H1 (cell line): ENCODE measurements at regions not wholly inside any gene's neighbourhood (a gene's known extent, or its start where the extent isn't known, plus 50 kb on each side); places are given as distances from the start of the nearest gene placed in this dataset.

Experiments
- CTCF ChIA-PET: fragments of 300-600 bp; sonication (Branson Sonifier 250); formaldehyde crosslinking; loops from one replicate; lab custom pipeline; 2021; ENCODE audit not compliant: partially characterized antibody; lab: Charles Lee
- POLR2A ChIA-PET: fragments of 300-600 bp; sonication (Branson Sonifier 250); formaldehyde crosslinking; loops from one replicate; lab custom pipeline; 2021; ENCODE audit warnings: inconsistent platforms; ENCODE audit not compliant: partially characterized antibody; lab: Charles Lee
- DNase-seq, 2 experiments: peaks; one replicate each; pipeline versions ENCODE4 v3.0.0 to v3.0.0-alpha.2; 2010 to 2022; ENCODE audit warnings: low spot score in 2 of 2, low read depth in 1 of 2, mixed read lengths in 1 of 2
- FAIRE-seq: peaks from 2 replicates; lab custom pipeline; 2011; peaks lifted over from hg19 to GRCh38; lab: Jason Lieb, UNC
- H2AFZ ChIP-seq: 2 replicates; pipeline ENCODE4 v1.8.1; 2012; ENCODE audit warnings: low read length, inconsistent platforms
- H2AK5ac ChIP-seq: 2 replicates; pipeline ENCODE4 v1.6.1; 2013; ENCODE audit warnings: low read depth, low read length
- H2BK120ac ChIP-seq: replicated peaks from 2 replicates; pipeline ENCODE3; 2013; ENCODE audit warnings: low read depth, low read length, inconsistent platforms
- H2BK12ac ChIP-seq: 2 replicates; pipeline ENCODE4 v1.6.1; 2013; ENCODE audit warnings: low read depth, low read length
- H2BK15ac ChIP-seq: 2 replicates; pipeline ENCODE4 v1.6.1; 2013; ENCODE audit warnings: low read length
- H2BK20ac ChIP-seq: 2 replicates; pipeline ENCODE4 v1.6.1; 2013; ENCODE audit warnings: low read length
- H2BK5ac ChIP-seq: 2 replicates; pipeline ENCODE4 v1.6.1; 2013; ENCODE audit warnings: low read depth, low read length
- H3K14ac ChIP-seq: 2 replicates; pipeline ENCODE4 v1.6.1; 2013; ENCODE audit warnings: inconsistent platforms; ENCODE audit not compliant: insufficient read length
- H3K18ac ChIP-seq: 2 replicates; pipeline ENCODE4 v1.6.1; 2013; ENCODE audit warnings: low read length; ENCODE audit errors: extremely low read depth
- H3K23ac ChIP-seq: 2 replicates; pipeline ENCODE4 v1.6.1; 2013; ENCODE audit warnings: inconsistent platforms; ENCODE audit not compliant: insufficient read length
- H3K23me2 ChIP-seq: 2 replicates; pipeline ENCODE4 v1.6.1; 2013; ENCODE audit warnings: low read depth, low read length
- H3K27ac ChIP-seq: 2 replicates; pipeline ENCODE4 v1.6.1; 2011; ENCODE audit warnings: low read depth, low read length, inconsistent platforms
- H3K27me3 ChIP-seq, 4 experiments: replicated peaks in 1 of 4; 1 replicate in 1 of 4; 2 replicates in 3 of 4; pipeline versions ENCODE4 v1.6.1 to v1.8.1; 2011 to 2013; ENCODE audit warnings: low read length in 3 of 4, mild to moderate bottlenecking in 3 of 4, inconsistent platforms in 2 of 4, mixed read lengths in 2 of 4, moderate library complexity in 1 of 4; ENCODE audit not compliant: control insufficient read depth in 3 of 4, insufficient read depth in 3 of 4; ENCODE audit errors: extremely low read depth in 1 of 4
- H3K36me3 ChIP-seq, 4 experiments: 2 replicates each; pipeline versions ENCODE4 v1.6.1 to v1.8.1; 2011 to 2013; ENCODE audit warnings: mild to moderate bottlenecking in 4 of 4, low read length in 3 of 4, moderate library complexity in 2 of 4, control low read depth in 1 of 4, inconsistent platforms in 1 of 4; ENCODE audit not compliant: insufficient read depth in 4 of 4, control insufficient read depth in 2 of 4
- H3K4ac ChIP-seq: replicated peaks from 2 replicates; pipeline ENCODE3; 2013; ENCODE audit warnings: low read length, low read depth, mixed read lengths, inconsistent platforms; ENCODE audit not compliant: insufficient read length
- H3K4me1 ChIP-seq, 4 experiments: replicated peaks in 1 of 4; 1 replicate in 1 of 4; 2 replicates in 3 of 4; pipeline versions ENCODE4 v1.6.1 to v1.8.1; 2011 to 2013; ENCODE audit warnings: low read length in 3 of 4, inconsistent platforms in 2 of 4, mixed read lengths in 1 of 4; ENCODE audit not compliant: insufficient read depth in 4 of 4, control insufficient read depth in 3 of 4
- H3K4me2 ChIP-seq, 2 experiments: 2 replicates each; pipeline versions ENCODE4 v1.6.1 to v1.8.1; 2011 to 2013; ENCODE audit warnings: low read depth in 2 of 2, low read length in 2 of 2, control low read depth in 1 of 2, inconsistent platforms in 1 of 2, mild to moderate bottlenecking in 1 of 2; ENCODE audit not compliant: insufficient read depth in 1 of 2
- H3K4me3 ChIP-seq, 4 experiments: fragments of 200-600, 300-600 bp in 1 of 4; sonication (generic), shearing (Covaris generic), sonication (Bioruptor Twin) in 1 of 4; 2 replicates each; pipeline versions ENCODE4 v1.5.1 to v1.8.1; 2011 to 2016; ENCODE audit warnings: low read length in 4 of 4, low read depth in 3 of 4, control low read depth in 2 of 4, inconsistent platforms in 2 of 4, mild to moderate bottlenecking in 2 of 4, mixed read lengths in 1 of 4, moderate library complexity in 1 of 4; ENCODE audit not compliant: insufficient read depth in 2 of 4; ENCODE audit errors: extremely low read depth in 1 of 4
- H3K56ac ChIP-seq: replicated peaks from 2 replicates; pipeline ENCODE3; 2013; ENCODE audit warnings: low read depth, mild to moderate bottlenecking, mixed read lengths, low read length, inconsistent platforms; ENCODE audit not compliant: insufficient read length
- H3K79me1 ChIP-seq: 2 replicates; pipeline ENCODE4 v1.6.1; 2013; ENCODE audit warnings: low read depth, low read length, control low read depth
- H3K79me2 ChIP-seq, 2 experiments: 2 replicates each; pipeline versions ENCODE4 v1.6.1 to v1.8.1; 2012 to 2013; ENCODE audit warnings: low read length in 2 of 2, mild to moderate bottlenecking in 2 of 2, inconsistent platforms in 1 of 2; ENCODE audit not compliant: insufficient read depth in 2 of 2, control insufficient read depth in 1 of 2
- H3K9ac ChIP-seq, 4 experiments: replicated peaks in 1 of 4; 1 replicate in 1 of 4; 2 replicates in 3 of 4; pipeline versions ENCODE4 v1.6.1 to v1.8.1; 2011 to 2013; ENCODE audit warnings: low read depth in 3 of 4, low read length in 3 of 4, control low read depth in 2 of 4, mild to moderate bottlenecking in 2 of 4, moderate library complexity in 2 of 4, inconsistent platforms in 1 of 4; ENCODE audit errors: extremely low read depth in 1 of 4
- H3K9me3 ChIP-seq, 2 experiments: 2 replicates each; pipeline versions ENCODE4 v1.6.1 to v1.8.1; 2012 to 2013; ENCODE audit warnings: mild to moderate bottlenecking in 2 of 2, moderate library complexity in 2 of 2, control low read depth in 1 of 2, inconsistent platforms in 1 of 2, low read depth in 1 of 2, low read length in 1 of 2, mixed read lengths in 1 of 2; ENCODE audit not compliant: insufficient read depth in 2 of 2
- H4K20me1 ChIP-seq, 2 experiments: replicated peaks in 1 of 2; 2 replicates each; pipeline versions ENCODE3 to v1.8.1; 2011 to 2013; ENCODE audit warnings: inconsistent platforms in 2 of 2, low read length in 2 of 2, mild to moderate bottlenecking in 1 of 2; ENCODE audit not compliant: insufficient read depth in 2 of 2, control insufficient read depth in 1 of 2
- H4K5ac ChIP-seq: 2 replicates; pipeline ENCODE4 v1.6.1; 2013; ENCODE audit warnings: low read length, low read depth, mixed read lengths, inconsistent platforms; ENCODE audit not compliant: insufficient read length
- H4K8ac ChIP-seq: 2 replicates; pipeline ENCODE4 v1.8.0; 2013; ENCODE audit warnings: mild to moderate bottlenecking, moderate library complexity, low read length, inconsistent platforms; ENCODE audit not compliant: insufficient read depth; ENCODE audit errors: extremely low read depth
- H4K91ac ChIP-seq: replicated peaks from 2 replicates; pipeline ENCODE3; 2013; ENCODE audit warnings: low read length, mixed read lengths, inconsistent platforms; ENCODE audit not compliant: insufficient read length
- BACH1 ChIP-seq: IDR thresholded peaks from 2 replicates; pipeline ENCODE4 v1.6.1; 2012; ENCODE audit warnings: low read length, improper control_type of control experiment
- BRCA1 ChIP-seq: IDR thresholded peaks from 2 replicates; pipeline ENCODE4 v1.6.1; 2012; ENCODE audit warnings: low read depth, low read length, improper control_type of control experiment
- CHD1 ChIP-seq: IDR thresholded peaks from 2 replicates; pipeline ENCODE4 v1.6.1; 2012; ENCODE audit warnings: low read depth, low read length, improper control_type of control experiment
- CTBP2 ChIP-seq: IDR thresholded peaks from 2 replicates; pipeline ENCODE4 v1.7.0; 2011; ENCODE audit warnings: borderline replicate concordance, mild to moderate bottlenecking, moderate library complexity, mixed read lengths, low read length; ENCODE audit not compliant: insufficient read depth, insufficient read length
- FOSL1 ChIP-seq: IDR thresholded peaks from 2 replicates; pipeline ENCODE4 v1.6.1; 2011; ENCODE audit warnings: mild to moderate bottlenecking, low read depth, low read length, moderate library complexity; ENCODE audit not compliant: insufficient read depth
- GABPA ChIP-seq: IDR thresholded peaks from 2 replicates; pipeline ENCODE4 v1.6.1; 2011; ENCODE audit warnings: mild to moderate bottlenecking, low read length, moderate library complexity, borderline replicate concordance; ENCODE audit not compliant: insufficient read depth
- HDAC6 ChIP-seq: IDR thresholded peaks from one replicate; pipeline ENCODE4 v1.7.1; 2012; ENCODE audit warnings: low read depth, mild to moderate bottlenecking, inconsistent platforms, low read length, moderate library complexity
- JUND ChIP-seq: IDR thresholded peaks from 2 replicates; pipeline ENCODE4 v1.6.1; 2011; ENCODE audit warnings: mild to moderate bottlenecking, improper control_type of control experiment, low read length
- MAFK ChIP-seq: IDR thresholded peaks from 2 replicates; pipeline ENCODE4 v1.6.1; 2012; ENCODE audit warnings: low read depth, mild to moderate bottlenecking, improper control_type of control experiment, low read length
- PHF8 ChIP-seq: fragments of 200-600 bp; sonication (generic); conservative IDR thresholded peaks from 2 replicates; pipeline ENCODE4 v1.7.1; 2012; ENCODE audit warnings: low read depth, mild to moderate bottlenecking, inconsistent platforms, low read length, moderate library complexity
- POLR2A ChIP-seq, 2 experiments: IDR thresholded peaks; 1 replicate in 1 of 2; 2 replicates in 1 of 2; pipeline ENCODE4 v1.6.1; 2011; ENCODE audit warnings: low read depth in 2 of 2, low read length in 2 of 2, mild to moderate bottlenecking in 2 of 2; ENCODE audit errors: control extremely low read depth in 1 of 2
- POU5F1 ChIP-seq: IDR thresholded peaks from 2 replicates; pipeline ENCODE4 v1.6.1; 2011; ENCODE audit warnings: low read depth, mild to moderate bottlenecking, low read length, moderate library complexity
- SIN3A ChIP-seq, 2 experiments: IDR thresholded peaks in 1 of 2; conservative IDR thresholded peaks in 1 of 2; 2 replicates each; pipeline ENCODE4 v1.6.1; 2011 to 2012; ENCODE audit warnings: low read length in 2 of 2, improper control_type of control experiment in 1 of 2, low read depth in 1 of 2, mild to moderate bottlenecking in 1 of 2
- SP2 ChIP-seq: IDR thresholded peaks from 2 replicates; pipeline ENCODE4 v1.6.1; 2012; ENCODE audit warnings: mild to moderate bottlenecking, low read length, inconsistent platforms
- YY1 ChIP-seq: IDR thresholded peaks from 2 replicates; pipeline ENCODE4 v1.6.1; 2011; ENCODE audit warnings: low read depth, mild to moderate bottlenecking, low read length
- WGBS, 2 experiments: shearing (Covaris generic) in 1 of 2; methylation state at CpG; one replicate each; pipeline versions ENCODE4 v1.1.6 to v1.1.7; 2013 to 2015; ENCODE audit warnings: low lambda C conversion rate in 2 of 2, mixed read lengths in 2 of 2, inconsistent platforms in 1 of 2, low coverage in 1 of 2, missing lambda C conversion rate in 1 of 2; ENCODE audit not compliant: insufficient replicate concordance in 2 of 2, insufficient coverage in 1 of 2, insufficient read length in 1 of 2; ENCODE audit errors: extremely low coverage in 1 of 2, missing lambda C conversion rate in 1 of 2; 5-methylcytosine and 5-hydroxymethylcytosine counted together

DNA sequence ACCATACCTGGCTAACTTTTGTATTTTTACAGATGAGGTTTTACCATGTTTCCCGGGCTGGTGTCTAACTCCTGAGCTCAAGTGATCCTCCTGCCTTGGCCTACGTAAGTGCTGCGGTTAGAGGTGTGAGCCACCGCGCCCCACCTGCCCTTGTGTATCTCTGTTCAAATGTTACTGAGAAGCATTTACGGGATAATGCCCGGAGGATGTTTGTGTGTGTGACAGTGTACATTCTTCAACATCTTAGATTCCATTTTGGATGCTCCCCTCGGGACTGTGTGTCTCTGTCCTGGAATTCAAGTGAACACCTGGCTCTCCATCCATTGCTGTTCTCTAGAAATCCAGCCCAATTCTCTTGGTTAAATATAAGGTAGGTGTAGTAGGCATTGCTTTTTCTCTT is 93.7 kb downstream of the NLRP12 start:
- H3K79me2 ChIP-seq: no peaks in the 10 kb centered on the region
- no peaks in the 10 kb centered on the region for H3K36me3 ChIP-seq
- H3K4ac ChIP-seq: no peak overlapping the region
- H3K56ac ChIP-seq: no peak overlapping the region
- no peak overlapping the region for H3K9ac ChIP-seq
- no peak overlapping the region for H2BK20ac ChIP-seq
- H2BK5ac ChIP-seq: no peak overlapping the region
- TF ChIP-seq PHF8 (no peak), CTBP2 (no peak), BRCA1 (no peak), CHD1 (no peak), FOSL1 (no peak), GABPA (no peak), HDAC6 (no peak), BACH1 (no peak), JUND (no peak), MAFK (no peak), POU5F1 (no peak), SIN3A (conservative IDR thresholded peaks at IDR 0.05 in 1 of 2, IDR thresholded peaks at IDR 0.05 in 1 of 2; ENCODE audit: low read depth in 1 of 2, low read length in 2 of 2) (no peak), SP2 (no peak), POLR2A (IDR thresholded peaks at IDR 0.05; ENCODE audit: control extremely low read depth in 1 of 2, low read depth in 2 of 2, low read length in 2 of 2) (no peak), YY1 (no peak)
- no peak overlapping the region for H4K8ac ChIP-seq
- FAIRE-seq (no peak), DNase-seq (no peak)
- no peak overlapping the region for H4K91ac ChIP-seq
- no peaks in the 10 kb centered on the region for H3K79me1 ChIP-seq
- no peak overlapping the region for H2BK120ac ChIP-seq
- H3K27ac ChIP-seq: no peak overlapping the region
- no peak overlapping the region for H4K5ac ChIP-seq
- ChIA-PET POLR2A (no interaction called here), CTCF (no interaction called here)
- H2BK12ac ChIP-seq: no peak overlapping the region
- no peak overlapping the region for H3K18ac ChIP-seq
- H3K23me2 ChIP-seq: no peaks in the 10 kb centered on the region
- H3K27me3 ChIP-seq: no peaks in the 10 kb centered on the region
- H3K14ac ChIP-seq: no peak overlapping the region
- H3K4me3 ChIP-seq: no peak overlapping the region
- no peak overlapping the region for H3K4me2 ChIP-seq
- H3K9me3 ChIP-seq: no peaks in the 10 kb centered on the region
- no peak overlapping the region for H3K23ac ChIP-seq
- H2BK15ac ChIP-seq: no peak overlapping the region
- H3K4me1 ChIP-seq: no peaks in the 10 kb centered on the region; a peak in 1 of 7 replicates
- WGBS, 2 experiments: 95% methylated on average over 8 of the region's 8 CpGs; no CpG with 5 or more reads in 1 of the 2 experiments
- no peaks in the 10 kb centered on the region for H4K20me1 ChIP-seq
- H2AK5ac ChIP-seq: no peak overlapping the region
- no peak overlapping the region for H2AFZ ChIP-seq
